Progenitor cell of endocrine pancreas (in vitro differentiated cells): ENCODE measurements at regions not wholly inside any gene's neighbourhood (a gene's known extent, or its start where the extent isn't known, plus 50 kb on each side); places are given as distances from the start of the nearest gene placed in this dataset.

Experiments used
- DNase-seq: peaks from one replicate; pipeline ENCODE4 v3.0.0; 2021; ENCODE audit warnings: low spot score; ENCODE audit not compliant: unreplicated experiment
- H3K27ac Mint-ChIP-seq: 2 replicates; pipeline ENCODE4 v1.8.0; 2021; ENCODE audit warnings: mild to moderate bottlenecking, moderate library complexity, mixed read lengths
- H3K27me3 Mint-ChIP-seq: 2 replicates; pipeline ENCODE4 v1.8.0; 2021; ENCODE audit warnings: mixed read lengths
- H3K36me3 Mint-ChIP-seq: 2 replicates; pipeline ENCODE4 v1.8.0; 2022; ENCODE audit warnings: mixed read lengths; ENCODE audit not compliant: insufficient read depth
- H3K4me1 Mint-ChIP-seq: 2 replicates; pipeline ENCODE4 v1.8.0; 2021; ENCODE audit warnings: low read depth, mixed read lengths
- H3K4me3 Mint-ChIP-seq: 2 replicates; pipeline ENCODE4 v1.8.0; 2021; ENCODE audit warnings: low read depth, mild to moderate bottlenecking, moderate library complexity, mixed read lengths
- H3K9me3 Mint-ChIP-seq: 2 replicates; pipeline ENCODE4 v1.8.0; 2021; ENCODE audit warnings: low read depth, mixed read lengths
- CTCF ChIP-seq: fragments of 200-600 bp; sonication (generic); IDR thresholded peaks from one replicate; pipeline ENCODE4 v1.5.0; 2021; ENCODE audit warnings: antibody characterized with exemption, mild to moderate bottlenecking; ENCODE audit not compliant: unreplicated experiment

- Mint-ChIP-seq H3K36me3 (no peaks in the 10 kb centered on the region), H3K27me3 (no peaks in the 10 kb centered on the region), H3K4me1 (no peaks in the 10 kb centered on the region), H3K4me3 (no peak overlapping the region), H3K9me3 (no peaks in the 10 kb centered on the region), H3K27ac (no peak overlapping the region)
- TF ChIP-seq CTCF: no peak
- DNase-seq: no peak
Measured at GRCh38 chr6:95084867-95085266, 492.5 kb upstream of the MANEA start.

- Mint-ChIP-seq H3K4me1 (no peaks in the 10 kb centered on the region), H3K36me3 (no peaks in the 10 kb centered on the region), H3K4me3 (no peak overlapping the region), H3K27ac (no peak overlapping the region), H3K27me3 (no peaks in the 10 kb centered on the region), H3K9me3 (no peaks in the 10 kb centered on the region)
- no peak for TF ChIP-seq CTCF
- DNase-seq: no peak
Measured at GRCh38 chr6:95087394-95088097, 489.8 kb upstream of the MANEA start.

GRCh38 chr6:95091823-95092436 lies 485.4 kb upstream of the MANEA start:
- peak; percentile 78 for TF ChIP-seq CTCF
- peaks cover 5% of the 10 kb centered on the region for H3K4me1 Mint-ChIP-seq
- H3K27ac Mint-ChIP-seq: no peak overlapping the region
- H3K36me3 Mint-ChIP-seq: no peaks in the 10 kb centered on the region
- no peaks in the 10 kb centered on the region for H3K9me3 Mint-ChIP-seq
- no peak overlapping the region for H3K4me3 Mint-ChIP-seq
- DNase-seq: no peak
- no peaks in the 10 kb centered on the region for H3K27me3 Mint-ChIP-seq

GRCh38 chr6:95093154-95093553 lies 484.2 kb upstream of the MANEA start:
- Mint-ChIP-seq H3K4me1 (peaks cover 5% of the 10 kb centered on the region), H3K27ac (no peak overlapping the region), H3K9me3 (no peaks in the 10 kb centered on the region), H3K36me3 (no peaks in the 10 kb centered on the region), H3K4me3 (no peak overlapping the region), H3K27me3 (no peaks in the 10 kb centered on the region)
- no peak for DNase-seq
- no peak for TF ChIP-seq CTCF

- H3K27me3 Mint-ChIP-seq: no peaks in the 10 kb centered on the region
- peaks cover 5% of the 10 kb centered on the region for H3K4me1 Mint-ChIP-seq
- no peak for TF ChIP-seq CTCF
- H3K36me3 Mint-ChIP-seq: no peaks in the 10 kb centered on the region
- H3K9me3 Mint-ChIP-seq: no peaks in the 10 kb centered on the region
- no peak overlapping the region for H3K4me3 Mint-ChIP-seq
- no peak for DNase-seq
- no peak overlapping the region for H3K27ac Mint-ChIP-seq
Measured at GRCh38 chr6:95094751-95095663, 482.3 kb upstream of the MANEA start.
